ENCODE measurements at regions not wholly inside any gene's neighbourhood (a gene's known extent, or its start where the extent isn't known, plus 50 kb on each side); places are given as distances from the start of the nearest gene placed in this dataset.

GRCh38 chr9:14424983-14425382 is 111.0 kb upstream of the NFIB start:
- DNase-seq = no peak

DNA sequence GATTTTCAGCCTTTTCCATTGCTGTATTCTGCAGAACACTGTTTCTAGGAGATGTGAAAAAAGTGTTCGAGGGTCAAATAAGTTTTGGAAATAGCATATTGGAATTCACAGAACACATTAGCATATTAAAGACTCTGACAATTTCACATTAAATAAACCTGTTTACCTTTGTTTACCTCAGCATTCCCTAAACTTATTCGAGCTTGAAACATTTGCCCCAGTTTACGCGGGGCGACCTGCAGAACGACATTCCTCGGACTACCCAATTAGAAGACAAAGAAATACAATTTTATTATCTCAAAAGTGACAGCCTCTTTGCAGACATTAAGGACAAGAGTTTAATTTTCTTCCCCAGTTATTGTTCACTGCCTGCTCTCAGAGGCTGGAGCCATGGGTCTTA is 110.3 kb upstream of the NFIB start:
- DNase-seq = no peak

- DNase-seq = no peak
These were observed 109.9 kb upstream of the NFIB start for GRCh38 chr9:14423815-14424261.

GRCh38 chr9:14421291-14421690 is 107.3 kb upstream of the NFIB start:
- DNase-seq = no peak

- DNase-seq = no peak
These were observed 105.3 kb upstream of the NFIB start for GRCh38 chr9:14418941-14419937.

- no peak for DNase-seq
These were observed 104.5 kb upstream of the NFIB start for GRCh38 chr9:14418301-14418940.

- DNase-seq = no peak
These were observed 103.3 kb upstream of the NFIB start for GRCh38 chr9:14417237-14417636.

DNA sequence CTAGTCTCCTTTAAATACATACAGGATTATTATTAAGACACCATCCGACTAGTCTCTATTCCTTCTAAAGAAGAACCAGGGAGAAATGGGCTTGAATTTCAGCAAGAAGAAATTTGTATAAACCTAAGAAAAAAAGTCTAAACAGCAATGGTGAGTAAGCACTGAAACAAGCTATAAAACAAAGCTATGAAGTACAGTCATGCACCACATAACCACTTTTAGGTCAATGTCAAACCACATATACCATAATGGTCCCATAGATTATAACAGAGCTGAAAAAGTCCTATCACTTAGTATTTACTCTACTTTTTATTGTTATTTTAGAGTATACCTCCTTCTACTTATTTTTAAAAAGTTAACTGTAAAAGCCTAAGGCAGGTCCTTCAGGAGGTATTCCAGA is 102.0 kb upstream of the NFIB start:
- no peak for DNase-seq

GRCh38 chr9:14413812-14414211 is 99.9 kb upstream of the NFIB start:
- no peak for DNase-seq

DNA sequence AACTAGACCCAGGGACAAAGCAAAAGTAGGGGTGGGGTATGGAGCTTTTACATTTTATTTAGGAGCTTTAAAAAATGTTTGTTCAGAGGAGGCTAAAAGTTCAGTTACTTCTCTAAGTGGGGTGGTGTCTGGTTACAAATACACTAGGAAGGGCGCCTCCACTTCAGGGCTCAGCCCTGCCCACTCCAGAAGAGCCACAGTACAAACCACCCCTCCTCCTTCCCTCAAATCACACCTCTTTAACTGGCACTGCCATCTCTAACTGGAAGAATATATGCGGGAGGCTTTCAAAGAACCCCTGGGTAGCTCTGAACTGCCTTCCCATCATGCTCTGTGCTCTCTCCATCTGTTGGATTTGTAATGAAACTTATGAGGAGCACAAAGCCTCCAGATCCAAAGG is 98.8 kb upstream of the NFIB start:
- no peak for DNase-seq

GRCh38 chr9:14406463-14406862 is 92.5 kb upstream of the NFIB start:
- DNase-seq = no peak

DNA sequence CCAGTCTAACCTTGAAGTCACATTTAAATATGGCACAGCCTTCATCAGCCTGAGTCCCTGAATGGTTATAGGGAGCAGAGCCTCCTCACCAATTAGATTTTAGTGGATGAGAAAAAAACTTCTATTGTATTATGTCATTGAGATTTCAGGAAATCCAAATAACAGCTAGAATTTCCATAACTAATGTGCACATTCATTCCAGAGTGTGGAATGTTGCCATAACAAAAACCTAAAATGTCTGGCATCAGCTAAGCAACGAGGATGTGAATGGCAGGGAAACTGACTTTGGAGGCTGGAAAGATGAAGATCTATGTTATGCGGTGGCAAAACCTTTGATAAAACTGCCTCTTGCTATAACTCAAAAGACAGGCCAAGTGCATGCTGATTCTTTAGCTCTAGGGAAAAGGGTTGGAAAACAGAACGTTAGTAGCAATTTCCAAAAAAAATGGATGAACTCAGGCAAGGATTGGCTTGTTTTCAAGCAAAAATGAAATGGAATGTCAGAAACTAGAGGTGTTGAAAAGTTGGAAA is 91.3 kb upstream of the NFIB start:
- no peak for DNase-seq

- peak; percentile 3 for DNase-seq
These were observed 89.1 kb upstream of the NFIB start for GRCh38 chr9:14403081-14403480.

- DNase-seq = no peak
These were observed 88.6 kb upstream of the NFIB start for GRCh38 chr9:14402583-14402982.

DNA sequence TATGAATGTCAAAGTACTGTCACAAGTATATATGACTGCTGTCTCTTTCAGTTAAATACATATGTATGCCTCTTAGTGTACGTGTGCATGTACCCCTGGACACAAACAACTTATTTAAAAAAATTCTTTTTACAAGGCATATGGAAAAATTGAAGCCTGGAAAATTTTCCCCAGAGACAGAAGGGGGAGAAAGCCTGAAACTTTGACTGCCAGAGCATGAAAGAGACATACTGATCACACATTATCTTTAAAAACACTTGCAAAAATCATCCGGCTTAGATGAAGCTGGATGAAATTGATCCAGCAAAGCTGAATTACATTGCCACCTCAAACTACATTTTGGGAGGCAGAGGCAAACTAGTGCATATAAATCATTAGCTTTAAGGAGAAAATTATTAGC is 88.0 kb upstream of the NFIB start:
- no peak for DNase-seq

- no peak for DNase-seq
These were observed 86.7 kb upstream of the NFIB start for GRCh38 chr9:14400658-14400995.

GRCh38 chr9:14399756-14400657 is 86.1 kb upstream of the NFIB start:
- no peak for DNase-seq

GRCh38 chr9:14398473-14398872 is 84.5 kb upstream of the NFIB start:
- no peak for DNase-seq

GRCh38 chr9:14396171-14396570 is 82.2 kb upstream of the NFIB start:
- DNase-seq = no peak

- no peak for DNase-seq
These were observed 81.6 kb upstream of the NFIB start for GRCh38 chr9:14395317-14396082.

GRCh38 chr9:14393418-14393817 is 79.5 kb upstream of the NFIB start:
- no peak for DNase-seq

DNA sequence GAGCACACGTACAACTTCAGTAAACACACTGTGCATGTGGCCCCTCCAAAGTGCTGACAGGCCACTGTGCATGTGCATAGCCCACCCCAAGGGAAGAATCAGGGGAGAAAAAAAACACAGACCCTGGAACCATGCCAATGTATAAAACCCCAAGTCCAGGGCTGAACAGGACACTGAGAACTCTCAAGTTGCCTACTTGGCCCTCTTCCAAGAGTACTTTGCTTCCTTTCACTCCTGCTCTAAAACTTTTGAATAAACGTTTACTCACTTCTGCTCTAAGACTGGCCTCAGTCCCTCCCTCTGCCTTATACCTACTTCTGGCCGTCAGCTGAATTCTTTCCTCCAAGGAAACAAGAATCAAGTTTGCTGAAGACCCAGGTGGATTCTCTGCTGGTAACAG is 77.7 kb upstream of the NFIB start:
- DNase-seq = no peak

Data from NCI-H2227 treated with DMSO at 0.1 percent for 48 hours (cell line).